Brain microvascular endothelial cell (primary cell): ENCODE measurements at regions not wholly inside any gene's neighbourhood (a gene's known extent, or its start where the extent isn't known, plus 50 kb on each side); places are given as distances from the start of the nearest gene placed in this dataset.

Experiments used
- DNase-seq: peaks from one replicate; pipeline ENCODE4 v3.0.0-alpha.2; 2020
- H3K27ac ChIP-seq: fragments of 250-450 bp; sonication (Bioruptor Pico); 2 replicates; pipeline ENCODE4 v1.5.1; 2020; ENCODE audit warnings: mild to moderate bottlenecking, moderate library complexity
- H3K27me3 ChIP-seq: fragments of 250-450 bp; sonication (Bioruptor Pico); replicated peaks from 2 replicates; pipeline ENCODE4 v1.5.1; 2020; ENCODE audit warnings: mild to moderate bottlenecking
- H3K36me3 ChIP-seq: fragments of 250-450 bp; sonication (Bioruptor Pico); replicated peaks from 2 replicates; pipeline ENCODE4 v1.5.1; 2020; ENCODE audit warnings: mild to moderate bottlenecking
- H3K4me3 ChIP-seq: 2 replicates; pipeline ENCODE4 v1.5.1; 2011; ENCODE audit warnings: low read depth, mild to moderate bottlenecking, control low read depth, low read length, moderate library complexity
- in situ Hi-C: cut with HindIII; loops from 2 replicates; pipeline ENCODE4 v1.10.0; 2017; ENCODE audit warnings: low sequenced_read_pairs, low pct_ligation_motif_present
- TF ChIP-seq, protein P1 (sequence below): IDR thresholded peaks from 2 replicates; pipeline ENCODE4 v1.5.1; 2011; ENCODE audit warnings: low read depth, mild to moderate bottlenecking, moderate library complexity, low read length, control low read depth, inconsistent platforms; ENCODE audit errors: missing control alignments

DNA sequence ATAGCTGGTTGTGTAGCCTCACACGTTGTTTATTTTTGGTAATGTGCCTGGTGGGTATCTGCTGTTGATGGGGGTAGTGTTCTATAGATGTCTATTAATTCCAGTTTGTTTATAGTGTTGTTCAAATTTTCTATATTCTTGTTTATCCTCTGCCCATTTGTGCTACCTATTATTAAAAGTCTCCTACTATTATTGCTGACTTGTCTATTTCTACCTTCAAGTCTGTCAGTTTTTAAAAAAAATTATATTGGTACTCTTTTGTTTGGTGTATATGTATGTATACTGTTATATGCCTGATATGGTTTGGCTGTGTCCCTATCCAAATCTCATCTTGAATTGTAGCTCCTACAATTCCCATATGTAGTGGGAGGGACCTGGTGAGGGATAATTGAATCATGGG is 578.6 kb downstream of the PCDH7 start:
- no peak overlapping the region for H3K27ac ChIP-seq
- no peaks in the 10 kb centered on the region for H3K27me3 ChIP-seq
- DNase-seq = no peak
- TF ChIP-seq, protein P1, sequence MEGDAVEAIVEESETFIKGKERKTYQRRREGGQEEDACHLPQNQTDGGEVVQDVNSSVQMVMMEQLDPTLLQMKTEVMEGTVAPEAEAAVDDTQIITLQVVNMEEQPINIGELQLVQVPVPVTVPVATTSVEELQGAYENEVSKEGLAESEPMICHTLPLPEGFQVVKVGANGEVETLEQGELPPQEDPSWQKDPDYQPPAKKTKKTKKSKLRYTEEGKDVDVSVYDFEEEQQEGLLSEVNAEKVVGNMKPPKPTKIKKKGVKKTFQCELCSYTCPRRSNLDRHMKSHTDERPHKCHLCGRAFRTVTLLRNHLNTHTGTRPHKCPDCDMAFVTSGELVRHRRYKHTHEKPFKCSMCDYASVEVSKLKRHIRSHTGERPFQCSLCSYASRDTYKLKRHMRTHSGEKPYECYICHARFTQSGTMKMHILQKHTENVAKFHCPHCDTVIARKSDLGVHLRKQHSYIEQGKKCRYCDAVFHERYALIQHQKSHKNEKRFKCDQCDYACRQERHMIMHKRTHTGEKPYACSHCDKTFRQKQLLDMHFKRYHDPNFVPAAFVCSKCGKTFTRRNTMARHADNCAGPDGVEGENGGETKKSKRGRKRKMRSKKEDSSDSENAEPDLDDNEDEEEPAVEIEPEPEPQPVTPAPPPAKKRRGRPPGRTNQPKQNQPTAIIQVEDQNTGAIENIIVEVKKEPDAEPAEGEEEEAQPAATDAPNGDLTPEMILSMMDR = no peak
- H3K36me3 ChIP-seq = no peaks in the 10 kb centered on the region
- H3K4me3 ChIP-seq = no peak overlapping the region
- in situ Hi-C loops = no loop called here

DNA sequence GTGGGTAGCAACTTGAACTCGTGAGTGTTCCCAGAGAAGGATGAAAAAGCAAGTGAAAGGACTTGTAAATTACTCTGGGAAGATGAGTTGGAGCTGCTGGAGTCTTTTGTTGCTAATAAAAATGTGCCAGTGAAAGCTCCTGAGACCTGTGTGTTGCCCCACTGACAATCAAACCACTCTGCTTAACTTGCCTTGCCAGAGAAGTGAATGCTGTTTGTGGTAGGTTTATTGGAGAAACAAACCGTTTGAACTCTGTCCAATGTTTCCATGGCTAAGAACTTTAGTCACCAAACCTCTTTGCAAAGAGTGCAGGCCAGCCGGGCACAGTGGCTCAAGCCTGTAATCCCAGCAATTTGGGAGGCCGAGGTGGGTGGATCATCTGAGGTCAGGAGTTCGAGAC is 586.9 kb downstream of the PCDH7 start:
- Histone ChIP-seq H3K27me3 (no peaks in the 10 kb centered on the region), H3K36me3 (no peaks in the 10 kb centered on the region), H3K4me3 (no peak overlapping the region), H3K27ac (no peak overlapping the region)
- TF ChIP-seq, protein P1 = no peak
- in situ Hi-C loops = no loop called here
- DNase-seq = no peak

DNA sequence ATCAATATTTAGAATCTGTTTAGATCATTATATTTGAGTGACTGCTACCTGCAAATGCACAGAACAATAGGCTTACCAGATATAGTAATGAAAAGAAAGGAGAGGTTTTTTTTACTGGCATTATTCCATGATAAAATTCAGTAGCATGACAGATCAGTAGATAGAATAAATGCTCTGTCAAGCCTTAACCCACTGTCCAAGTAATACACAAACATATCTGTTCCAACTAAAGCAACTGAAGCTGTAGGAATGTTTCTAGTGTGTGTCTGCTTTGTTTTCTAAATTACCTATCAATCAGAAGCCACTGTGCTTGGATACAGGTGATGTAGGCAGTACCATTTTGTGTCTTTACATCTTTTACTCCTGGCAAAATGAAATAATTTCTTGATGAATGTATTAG is 604.6 kb downstream of the PCDH7 start:
- TF ChIP-seq, protein P1 = no peak
- in situ Hi-C loops = no loop called here
- no peak overlapping the region for H3K4me3 ChIP-seq
- H3K27ac ChIP-seq = no peak overlapping the region
- no peaks in the 10 kb centered on the region for H3K27me3 ChIP-seq
- DNase-seq = no peak
- no peaks in the 10 kb centered on the region for H3K36me3 ChIP-seq

DNA sequence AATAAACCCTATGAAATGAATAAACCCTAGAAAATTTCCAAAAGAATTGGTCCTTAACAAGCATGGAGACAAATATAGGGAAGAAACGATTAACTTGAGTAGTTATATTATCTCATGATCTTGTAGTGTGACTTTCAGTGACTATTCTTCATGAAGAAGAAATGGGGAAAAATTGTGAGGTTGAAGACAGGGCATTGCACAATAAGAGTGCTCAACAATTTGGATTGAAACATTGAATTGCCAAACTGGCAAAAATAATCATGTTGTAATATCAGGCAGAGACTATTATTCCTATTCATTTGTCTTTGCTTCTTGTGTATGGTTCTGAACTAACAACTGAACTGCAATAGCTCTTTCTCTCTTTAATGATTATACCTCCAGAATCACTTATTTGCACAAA is 605.1 kb downstream of the PCDH7 start:
- no peak for DNase-seq
- TF ChIP-seq, protein P1 = no peak
- H3K4me3 ChIP-seq = no peak overlapping the region
- no peaks in the 10 kb centered on the region for H3K36me3 ChIP-seq
- H3K27ac ChIP-seq = no peak overlapping the region
- in situ Hi-C loops = no loop called here
- no peaks in the 10 kb centered on the region for H3K27me3 ChIP-seq

DNA sequence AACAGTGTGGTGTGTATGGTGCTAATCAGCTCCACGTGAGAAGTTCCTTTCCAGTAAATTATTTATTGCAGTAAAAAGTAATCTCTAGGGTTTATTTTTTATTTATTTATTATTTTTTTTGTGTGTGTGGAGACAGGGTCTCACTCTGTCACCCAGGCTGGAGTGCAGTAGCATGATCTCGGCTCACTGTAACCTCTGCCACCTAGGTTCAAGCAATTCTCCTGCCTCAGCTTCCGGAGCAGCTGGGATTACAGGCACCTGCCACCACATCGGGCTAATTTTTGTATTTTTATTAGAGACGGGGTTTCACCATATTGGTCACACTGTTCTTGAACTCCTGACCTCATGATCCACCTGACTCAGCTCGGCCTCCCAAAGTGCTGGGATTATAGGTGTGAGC is 606.9 kb downstream of the PCDH7 start:
- no peak for DNase-seq
- no peaks in the 10 kb centered on the region for H3K27me3 ChIP-seq
- no peak overlapping the region for H3K27ac ChIP-seq
- H3K36me3 ChIP-seq = no peaks in the 10 kb centered on the region
- TF ChIP-seq, protein P1 = no peak
- in situ Hi-C loops = no loop called here
- H3K4me3 ChIP-seq = no peak overlapping the region

DNA sequence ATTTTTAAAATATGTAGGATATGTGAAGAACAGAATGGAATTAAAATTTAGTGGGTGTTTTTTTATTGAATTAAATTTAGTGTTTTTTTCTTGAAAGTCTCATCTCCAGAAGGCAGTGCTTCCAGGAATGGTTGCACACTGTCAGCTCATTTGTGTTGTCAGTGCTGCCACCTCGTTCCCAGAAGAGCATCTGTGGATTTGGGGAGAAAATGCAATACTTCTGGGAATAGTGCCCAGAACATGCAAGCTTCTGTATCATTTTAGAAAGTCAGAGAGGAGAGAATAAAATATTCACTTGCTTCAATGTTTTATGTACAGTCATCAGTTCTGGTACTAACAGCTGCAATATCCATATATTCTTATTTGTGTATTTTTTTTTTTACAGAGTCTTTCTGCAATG is 608.8 kb downstream of the PCDH7 start:
- TF ChIP-seq, protein P1 = no peak
- H3K27ac ChIP-seq = no peak overlapping the region
- no peak for DNase-seq
- in situ Hi-C loops = no loop called here
- no peaks in the 10 kb centered on the region for H3K36me3 ChIP-seq
- no peaks in the 10 kb centered on the region for H3K27me3 ChIP-seq
- no peak overlapping the region for H3K4me3 ChIP-seq
